ENCODE measurements at regions not wholly inside any gene's neighbourhood (a gene's known extent, or its start where the extent isn't known, plus 50 kb on each side); places are given as distances from the start of the nearest gene placed in this dataset.

DNA sequence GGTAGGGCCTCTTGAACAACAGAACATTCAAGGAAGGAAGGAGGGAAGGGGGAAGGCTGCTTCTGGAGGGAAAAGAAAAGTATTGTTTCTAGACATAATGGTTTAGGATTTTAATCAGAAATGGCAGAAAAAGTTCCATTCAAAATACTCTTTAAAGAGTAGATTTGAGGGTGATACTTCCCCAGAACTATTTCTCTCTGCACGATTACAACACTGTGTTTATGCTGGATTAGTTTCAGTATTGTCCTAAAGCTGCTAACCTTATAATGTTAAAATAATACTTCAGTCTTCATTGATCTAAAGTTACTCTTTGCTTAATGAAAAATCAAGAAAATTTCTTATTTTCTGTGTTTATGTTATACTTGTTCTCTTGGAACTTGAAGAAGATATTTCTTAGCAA lies 1026.3 kb upstream of the PABPC4L start:
- no peak overlapping the region for H3K4me3 ChIP-seq (replicated peaks in 1 of 2; ENCODE audit: low read depth in 2 of 2, low read length in 2 of 2)
- TF ChIP-seq, protein P1, sequence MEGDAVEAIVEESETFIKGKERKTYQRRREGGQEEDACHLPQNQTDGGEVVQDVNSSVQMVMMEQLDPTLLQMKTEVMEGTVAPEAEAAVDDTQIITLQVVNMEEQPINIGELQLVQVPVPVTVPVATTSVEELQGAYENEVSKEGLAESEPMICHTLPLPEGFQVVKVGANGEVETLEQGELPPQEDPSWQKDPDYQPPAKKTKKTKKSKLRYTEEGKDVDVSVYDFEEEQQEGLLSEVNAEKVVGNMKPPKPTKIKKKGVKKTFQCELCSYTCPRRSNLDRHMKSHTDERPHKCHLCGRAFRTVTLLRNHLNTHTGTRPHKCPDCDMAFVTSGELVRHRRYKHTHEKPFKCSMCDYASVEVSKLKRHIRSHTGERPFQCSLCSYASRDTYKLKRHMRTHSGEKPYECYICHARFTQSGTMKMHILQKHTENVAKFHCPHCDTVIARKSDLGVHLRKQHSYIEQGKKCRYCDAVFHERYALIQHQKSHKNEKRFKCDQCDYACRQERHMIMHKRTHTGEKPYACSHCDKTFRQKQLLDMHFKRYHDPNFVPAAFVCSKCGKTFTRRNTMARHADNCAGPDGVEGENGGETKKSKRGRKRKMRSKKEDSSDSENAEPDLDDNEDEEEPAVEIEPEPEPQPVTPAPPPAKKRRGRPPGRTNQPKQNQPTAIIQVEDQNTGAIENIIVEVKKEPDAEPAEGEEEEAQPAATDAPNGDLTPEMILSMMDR (IDR thresholded peaks at IDR 0.05; ENCODE audit: low read depth, low read length) = no peak
- no peak for DNase-seq (ENCODE audit: low read depth in 2 of 2)

DNA sequence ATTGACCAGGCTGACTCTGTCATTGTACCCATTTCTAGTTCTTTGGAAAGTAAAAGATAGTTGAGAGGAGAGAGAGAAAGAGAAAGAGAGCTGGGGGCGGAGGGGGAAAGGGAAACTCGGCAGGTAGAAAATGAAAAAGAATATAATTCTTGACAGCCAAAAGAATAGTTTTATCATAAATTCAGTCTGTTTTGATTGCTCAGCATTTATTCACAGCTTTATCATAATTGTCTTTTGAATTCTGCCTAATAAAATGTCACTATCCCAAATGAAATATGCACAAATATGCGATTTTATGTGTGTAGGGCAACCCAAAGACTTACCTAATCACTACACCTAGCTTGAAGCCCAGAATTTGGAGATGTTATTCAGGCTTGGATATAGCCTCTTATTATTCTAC lies 1024.0 kb upstream of the PABPC4L start:
- no peak overlapping the region for H3K4me3 ChIP-seq (replicated peaks in 1 of 2; ENCODE audit: low read depth in 2 of 2, low read length in 2 of 2)
- TF ChIP-seq, protein P1 (IDR thresholded peaks at IDR 0.05; ENCODE audit: low read depth, low read length) = no peak
- DNase-seq (ENCODE audit: low read depth in 2 of 2) = no peak

DNA sequence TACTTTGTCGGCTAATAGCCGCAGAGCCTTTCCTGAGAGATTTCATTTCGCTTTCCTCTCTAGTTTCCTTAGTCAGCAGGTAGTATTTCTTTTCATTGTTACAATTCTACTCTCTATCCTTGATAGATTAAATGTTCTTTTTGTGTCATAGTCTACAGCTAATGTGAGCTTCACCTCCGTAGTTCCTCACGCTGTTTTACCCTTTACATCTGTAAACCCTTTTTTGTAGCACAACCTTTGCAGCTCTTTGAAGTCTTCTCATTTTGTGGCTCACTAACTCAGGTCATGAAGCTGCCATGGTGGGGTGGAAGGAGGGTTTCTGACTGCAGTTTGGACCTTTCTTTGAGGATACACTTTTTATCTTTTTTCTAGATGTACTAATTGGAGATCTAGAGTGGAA lies 1008.8 kb upstream of the PABPC4L start:
- TF ChIP-seq, protein P1 (IDR thresholded peaks at IDR 0.05; ENCODE audit: low read depth, low read length) = no peak
- H3K4me3 ChIP-seq (replicated peaks in 1 of 2; ENCODE audit: low read depth in 2 of 2, low read length in 2 of 2) = no peak overlapping the region
- DNase-seq (ENCODE audit: low read depth in 2 of 2) = no peak

DNA sequence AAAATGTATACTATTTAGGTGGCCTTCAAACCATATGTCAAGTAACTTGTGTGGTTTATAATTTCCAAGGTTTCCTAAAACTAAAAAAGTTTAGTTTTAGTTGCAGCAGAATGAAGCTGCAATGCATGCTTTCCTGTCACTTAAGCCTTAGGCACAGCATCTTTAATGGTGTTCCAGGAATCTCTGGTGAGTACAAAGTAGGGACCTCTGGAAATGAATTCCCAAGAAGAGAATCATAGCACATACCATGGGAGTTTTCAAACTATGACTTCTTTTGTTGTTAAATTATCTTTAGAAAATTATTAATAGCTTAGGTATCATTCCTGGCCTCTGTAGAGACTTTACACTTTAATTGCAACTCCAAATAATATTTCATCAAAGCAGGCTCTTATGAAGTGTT lies 1005.9 kb upstream of the PABPC4L start:
- no peak overlapping the region for H3K4me3 ChIP-seq (replicated peaks in 1 of 2; ENCODE audit: low read depth in 2 of 2, low read length in 2 of 2)
- no peak for DNase-seq (ENCODE audit: low read depth in 2 of 2)
- TF ChIP-seq, protein P1 (IDR thresholded peaks at IDR 0.05; ENCODE audit: low read depth, low read length) = no peak

DNA sequence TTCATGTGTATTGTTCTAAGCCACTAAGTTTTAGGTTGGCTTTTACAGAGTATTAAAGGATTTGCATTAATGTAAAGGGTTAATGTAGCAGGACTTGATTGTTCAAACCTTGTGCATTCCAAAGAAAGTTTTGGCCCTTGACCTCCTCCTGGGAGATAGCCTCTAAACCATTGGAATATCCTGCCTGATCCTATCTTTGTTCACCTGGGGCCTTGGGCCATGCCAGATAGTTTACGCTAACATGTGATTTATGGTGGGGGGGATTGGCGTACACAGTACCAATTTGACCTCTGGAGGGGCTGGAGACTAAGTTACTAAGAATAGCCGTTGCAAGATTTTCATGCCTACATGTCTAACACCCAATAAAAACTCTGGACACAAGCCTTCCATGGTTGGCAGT lies 1002.7 kb upstream of the PABPC4L start:
- TF ChIP-seq, protein P1 (IDR thresholded peaks at IDR 0.05; ENCODE audit: low read depth, low read length) = no peak
- no peak for DNase-seq (ENCODE audit: low read depth in 2 of 2)
- H3K4me3 ChIP-seq (replicated peaks in 1 of 2; ENCODE audit: low read depth in 2 of 2, low read length in 2 of 2) = no peak overlapping the region

DNA sequence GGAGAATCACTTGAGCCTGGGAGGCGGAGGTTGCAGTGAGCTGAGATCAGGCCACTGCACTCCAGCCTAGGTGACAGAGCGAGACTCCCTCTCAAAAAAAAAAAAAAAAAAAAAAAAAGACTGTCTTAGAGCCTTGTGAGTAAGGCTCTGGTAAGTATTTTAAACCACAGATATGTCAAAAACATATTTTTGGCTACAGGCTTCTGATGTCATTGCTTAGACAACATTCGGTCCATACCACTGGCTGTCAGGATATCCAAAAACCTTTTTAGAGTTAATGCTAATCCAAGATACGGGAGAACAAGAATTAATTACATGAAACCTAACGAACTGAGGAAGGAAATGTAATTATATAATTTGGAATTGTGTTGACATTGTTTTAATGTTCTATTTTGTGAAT lies 999.5 kb upstream of the PABPC4L start:
- H3K4me3 ChIP-seq (replicated peaks in 1 of 2; ENCODE audit: low read depth in 2 of 2, low read length in 2 of 2) = no peak overlapping the region
- TF ChIP-seq, protein P1 (IDR thresholded peaks at IDR 0.05; ENCODE audit: low read depth, low read length) = no peak
- DNase-seq (ENCODE audit: low read depth in 2 of 2) = peak in 1 of 2 donors; percentile 4

DNA sequence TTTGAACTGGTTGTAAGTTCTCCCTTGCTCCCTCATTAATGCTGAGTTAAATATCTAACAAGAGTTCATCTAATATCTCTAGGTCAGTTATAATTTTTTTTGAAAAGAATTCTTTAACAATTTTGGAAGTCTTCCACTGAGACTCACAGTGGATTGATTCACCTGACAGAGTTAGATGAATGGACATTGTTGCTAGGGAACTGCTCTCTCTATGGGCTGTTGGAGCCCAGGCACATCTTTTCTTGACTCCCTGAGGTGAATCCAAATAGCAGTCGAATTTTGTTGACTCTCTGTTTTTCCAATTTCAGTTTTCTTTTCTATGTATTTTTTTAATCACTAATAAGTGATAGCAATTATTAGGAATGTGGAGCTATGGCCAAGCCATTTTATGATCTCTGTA lies 996.1 kb upstream of the PABPC4L start:
- DNase-seq (ENCODE audit: low read depth in 2 of 2) = no peak
- TF ChIP-seq, protein P1 (IDR thresholded peaks at IDR 0.05; ENCODE audit: low read depth, low read length) = no peak
- no peak overlapping the region for H3K4me3 ChIP-seq (replicated peaks in 1 of 2; ENCODE audit: low read depth in 2 of 2, low read length in 2 of 2)
